Neural cell (in vitro differentiated cells): ENCODE measurements at regions not wholly inside any gene's neighbourhood (a gene's known extent, or its start where the extent isn't known, plus 50 kb on each side); places are given as distances from the start of the nearest gene placed in this dataset.

Experiments used
- H2AFZ ChIP-seq: fragments of 200-600, 300-800 bp; sonication (generic), shearing (Covaris generic); 2 replicates; pipeline ENCODE4 v1.6.0; 2014; ENCODE audit warnings: low read depth, mild to moderate bottlenecking, antibody characterized with exemption, low read length, moderate library complexity
- H3F3A ChIP-seq: fragments of 200-600 bp; shearing (Covaris generic); 2 replicates; pipeline ENCODE4 v1.6.1; 2016; ENCODE audit warnings: mild to moderate bottlenecking, moderate library complexity, mixed read lengths, antibody characterized with exemption, low read length; ENCODE audit not compliant: insufficient read depth, poor library complexity, severe bottlenecking
- H3K27ac ChIP-seq: fragments of 200-600, 300-800 bp; sonication (generic), shearing (Covaris generic); 2 replicates; pipeline ENCODE4 v1.5.1; 2014; ENCODE audit warnings: mild to moderate bottlenecking, low read length, moderate library complexity
- H3K27me3 ChIP-seq: fragments of 300-800, 200-600 bp; sonication (generic), shearing (Covaris generic); 2 replicates; pipeline ENCODE4 v1.6.0; 2014; ENCODE audit warnings: mild to moderate bottlenecking, low read depth, low read length, moderate library complexity; ENCODE audit not compliant: insufficient read depth
- H3K36me3 ChIP-seq: fragments of 300-800, 200-600 bp; sonication (generic), shearing (Covaris generic); 2 replicates; pipeline ENCODE4 v1.5.1; 2014; ENCODE audit warnings: mild to moderate bottlenecking, antibody characterized with exemption, low read length, moderate library complexity; ENCODE audit not compliant: insufficient read depth
- H3K4me2 ChIP-seq: fragments of 300-800, 200-600 bp; sonication (generic), shearing (Covaris generic); 2 replicates; pipeline ENCODE4 v1.6.0; 2014; ENCODE audit warnings: mild to moderate bottlenecking, low read length
- H3K4me3 ChIP-seq: fragments of 300-800, 200-600 bp; sonication (generic), shearing (Covaris generic); 2 replicates; pipeline ENCODE4 v1.5.1; 2014; ENCODE audit warnings: mild to moderate bottlenecking, low read length, moderate library complexity
- H3K79me2 ChIP-seq: fragments of 200-600 bp; shearing (Covaris generic); replicated peaks from 2 replicates; pipeline ENCODE4 v1.6.0; 2014; ENCODE audit warnings: mild to moderate bottlenecking, low read length, moderate library complexity; ENCODE audit not compliant: insufficient read depth
- H3K9ac ChIP-seq: fragments of 300-800, 200-600 bp; sonication (generic), shearing (Covaris generic); 2 replicates; pipeline ENCODE4 v1.6.1; 2016; ENCODE audit warnings: mild to moderate bottlenecking, low read length, mixed read lengths
- H3K9me2 ChIP-seq: fragments of 200-600 bp; shearing (Covaris generic); 2 replicates; pipeline ENCODE4 v1.6.1; 2016; ENCODE audit warnings: mild to moderate bottlenecking, low read length, mixed read lengths; ENCODE audit not compliant: insufficient read depth
- H3K9me3 ChIP-seq: fragments of 200-600, 300-800 bp; sonication (generic), shearing (Covaris generic); 2 replicates; pipeline ENCODE4 v1.6.1; 2016; ENCODE audit warnings: mild to moderate bottlenecking, mixed run types, low read length, moderate library complexity, mixed read lengths
- H4K20me1 ChIP-seq: fragments of 200-600 bp; shearing (Covaris generic); 2 replicates; pipeline ENCODE4 v1.6.1; 2016; ENCODE audit warnings: mild to moderate bottlenecking, mixed run types; ENCODE audit not compliant: insufficient read depth
- EP300 ChIP-seq: fragments of 450-650 bp; conservative IDR thresholded peaks from 2 replicates; pipeline ENCODE4 v1.6.1; 2014; ENCODE audit warnings: antibody characterized with exemption, mild to moderate bottlenecking, moderate library complexity; ENCODE audit not compliant: poor library complexity, severe bottlenecking
- EZH2 ChIP-seq: fragments of 200-600, 300-800 bp; shearing (Covaris generic), sonication (generic); IDR thresholded peaks from 2 replicates; pipeline ENCODE4 v1.6.1; 2014; ENCODE audit warnings: antibody characterized with exemption, low read length, borderline replicate concordance, mild to moderate bottlenecking; ENCODE audit not compliant: insufficient read depth, poor library complexity, severe bottlenecking
- MXI1 ChIP-seq: fragments of 450-650 bp; conservative IDR thresholded peaks from 2 replicates; pipeline ENCODE4 v1.6.1; 2014; ENCODE audit warnings: antibody characterized with exemption, mild to moderate bottlenecking; ENCODE audit not compliant: poor library complexity, severe bottlenecking
- POLR2AphosphoS5 ChIP-seq: IDR thresholded peaks from 2 replicates; pipeline ENCODE4 v1.6.1; 2012
- RAD21 ChIP-seq: fragments of 450-650 bp; conservative IDR thresholded peaks from 2 replicates; pipeline ENCODE4 v1.6.1; 2014; ENCODE audit warnings: antibody characterized with exemption, mild to moderate bottlenecking, moderate library complexity
- REST ChIP-seq: IDR thresholded peaks from 2 replicates; pipeline ENCODE4 v1.6.1; 2012; ENCODE audit warnings: borderline replicate concordance
- SMC3 ChIP-seq: fragments of 450-650 bp; conservative IDR thresholded peaks from 2 replicates; pipeline ENCODE4 v1.6.1; 2014; ENCODE audit warnings: antibody characterized with exemption, mild to moderate bottlenecking, moderate library complexity; ENCODE audit not compliant: poor library complexity
- TAF1 ChIP-seq: IDR thresholded peaks from 2 replicates; pipeline ENCODE4 v1.6.1; 2012; ENCODE audit warnings: low read depth
- TF ChIP-seq, protein P1 (sequence below): fragments of 450-650 bp; IDR thresholded peaks from 2 replicates; pipeline ENCODE4 v1.5.1; 2014; ENCODE audit warnings: antibody characterized with exemption, mild to moderate bottlenecking, moderate library complexity; ENCODE audit not compliant: poor library complexity, severe bottlenecking

GRCh38 chr10:117677890-117678500 lies 135.4 kb downstream of the EMX2 start:
- H3K36me3 ChIP-seq: no peaks in the 10 kb centered on the region
- no peaks in the 10 kb centered on the region for H3K79me2 ChIP-seq
- no peaks in the 10 kb centered on the region for H4K20me1 ChIP-seq
- TF ChIP-seq RAD21: no peak
- TF ChIP-seq EZH2: no peak
- TF ChIP-seq MXI1: no peak
- no peak for TF ChIP-seq POLR2AphosphoS5
- no peak for TF ChIP-seq REST
- TF ChIP-seq EP300: no peak
- no peak for TF ChIP-seq SMC3
- TF ChIP-seq TAF1: no peak
- TF ChIP-seq, protein P1, sequence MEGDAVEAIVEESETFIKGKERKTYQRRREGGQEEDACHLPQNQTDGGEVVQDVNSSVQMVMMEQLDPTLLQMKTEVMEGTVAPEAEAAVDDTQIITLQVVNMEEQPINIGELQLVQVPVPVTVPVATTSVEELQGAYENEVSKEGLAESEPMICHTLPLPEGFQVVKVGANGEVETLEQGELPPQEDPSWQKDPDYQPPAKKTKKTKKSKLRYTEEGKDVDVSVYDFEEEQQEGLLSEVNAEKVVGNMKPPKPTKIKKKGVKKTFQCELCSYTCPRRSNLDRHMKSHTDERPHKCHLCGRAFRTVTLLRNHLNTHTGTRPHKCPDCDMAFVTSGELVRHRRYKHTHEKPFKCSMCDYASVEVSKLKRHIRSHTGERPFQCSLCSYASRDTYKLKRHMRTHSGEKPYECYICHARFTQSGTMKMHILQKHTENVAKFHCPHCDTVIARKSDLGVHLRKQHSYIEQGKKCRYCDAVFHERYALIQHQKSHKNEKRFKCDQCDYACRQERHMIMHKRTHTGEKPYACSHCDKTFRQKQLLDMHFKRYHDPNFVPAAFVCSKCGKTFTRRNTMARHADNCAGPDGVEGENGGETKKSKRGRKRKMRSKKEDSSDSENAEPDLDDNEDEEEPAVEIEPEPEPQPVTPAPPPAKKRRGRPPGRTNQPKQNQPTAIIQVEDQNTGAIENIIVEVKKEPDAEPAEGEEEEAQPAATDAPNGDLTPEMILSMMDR: no peak
- H3K4me3 ChIP-seq: no peak overlapping the region
- H3K4me2 ChIP-seq: no peak overlapping the region
- no peaks in the 10 kb centered on the region for H3F3A ChIP-seq
- H3K9me3 ChIP-seq: no peaks in the 10 kb centered on the region
- no peaks in the 10 kb centered on the region for H3K27me3 ChIP-seq
- no peak overlapping the region for H3K9ac ChIP-seq
- no peak overlapping the region for H2AFZ ChIP-seq
- H3K27ac ChIP-seq: no peak overlapping the region
- no peaks in the 10 kb centered on the region for H3K9me2 ChIP-seq

DNA sequence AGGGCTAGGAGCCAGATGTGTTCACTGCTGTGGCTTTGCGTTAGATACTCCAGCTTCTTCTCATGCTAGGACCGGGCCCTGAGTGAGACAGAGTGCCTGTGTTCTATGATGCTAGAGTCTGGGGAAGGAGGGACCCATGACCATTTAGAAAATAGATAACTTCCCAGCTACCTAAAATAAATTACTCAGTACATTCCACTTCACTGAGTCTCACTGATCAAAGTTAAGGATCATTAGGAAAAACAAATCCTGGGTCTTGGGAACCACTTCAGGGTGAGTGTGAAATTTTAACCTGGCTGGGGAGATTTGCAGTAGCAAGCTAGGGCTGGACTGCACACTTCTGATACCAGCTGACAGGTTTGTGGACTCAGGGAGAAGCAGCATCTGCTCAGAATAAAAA lies 138.1 kb downstream of the EMX2 start:
- Histone ChIP-seq H3K4me2 (no peak overlapping the region), H3F3A (no peaks in the 10 kb centered on the region), H3K4me3 (no peak overlapping the region), H3K27me3 (no peaks in the 10 kb centered on the region), H3K9me2 (no peaks in the 10 kb centered on the region), H3K9me3 (no peaks in the 10 kb centered on the region), H3K9ac (no peak overlapping the region), H2AFZ (no peak overlapping the region), H3K27ac (no peak overlapping the region), H3K79me2 (no peaks in the 10 kb centered on the region), H4K20me1 (no peaks in the 10 kb centered on the region), H3K36me3 (no peaks in the 10 kb centered on the region)
- TF ChIP-seq RAD21 (no peak), SMC3 (no peak), MXI1 (no peak), REST (no peak), TAF1 (no peak), POLR2AphosphoS5 (no peak), EP300 (no peak), EZH2 (no peak)
- TF ChIP-seq, protein P1: no peak
